ENCODE measurements at regions not wholly inside any gene's neighbourhood (a gene's known extent, or its start where the extent isn't known, plus 50 kb on each side); places are given as distances from the start of the nearest gene placed in this dataset.

DNA sequence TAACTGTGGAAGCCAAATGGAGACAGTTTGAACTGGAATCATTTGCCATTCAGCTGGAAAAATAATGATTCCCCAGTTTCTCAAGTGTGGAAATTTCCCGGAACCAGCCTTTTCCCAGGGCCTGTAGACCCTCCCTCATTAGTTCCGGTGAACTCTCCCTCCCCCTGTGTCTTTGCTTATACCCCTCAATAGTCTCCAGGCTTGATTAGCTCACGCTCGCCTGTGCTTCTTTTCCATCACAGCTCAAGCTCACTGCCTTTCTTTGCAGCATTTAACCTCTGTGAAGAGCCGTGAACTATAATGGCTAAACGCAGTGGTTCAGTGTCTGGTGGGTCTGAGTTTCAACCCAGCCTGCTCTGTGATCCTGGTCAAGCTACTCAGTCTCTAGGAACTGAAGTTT is 690.8 kb downstream of the INHBA start:
- Histone ChIP-seq H3K27ac (no peak overlapping the region), H3K4me3 (no peak overlapping the region), H3K9me3 (no peaks in the 10 kb centered on the region), H3K4me1 (ENCODE audit: control insufficient read depth in 1 of 2, low read depth in 2 of 2) (no peaks in the 10 kb centered on the region), H3K27me3 (replicated peaks; ENCODE audit: insufficient read depth) (no peaks in the 10 kb centered on the region), H3K36me3 (no peaks in the 10 kb centered on the region)
- DNase-seq (ENCODE audit: low spot score) (no peak), ATAC-seq (ENCODE audit: insufficient number of reproducible peaks, low FRiP score, low read depth) (no peak)
- TF ChIP-seq, protein P1, sequence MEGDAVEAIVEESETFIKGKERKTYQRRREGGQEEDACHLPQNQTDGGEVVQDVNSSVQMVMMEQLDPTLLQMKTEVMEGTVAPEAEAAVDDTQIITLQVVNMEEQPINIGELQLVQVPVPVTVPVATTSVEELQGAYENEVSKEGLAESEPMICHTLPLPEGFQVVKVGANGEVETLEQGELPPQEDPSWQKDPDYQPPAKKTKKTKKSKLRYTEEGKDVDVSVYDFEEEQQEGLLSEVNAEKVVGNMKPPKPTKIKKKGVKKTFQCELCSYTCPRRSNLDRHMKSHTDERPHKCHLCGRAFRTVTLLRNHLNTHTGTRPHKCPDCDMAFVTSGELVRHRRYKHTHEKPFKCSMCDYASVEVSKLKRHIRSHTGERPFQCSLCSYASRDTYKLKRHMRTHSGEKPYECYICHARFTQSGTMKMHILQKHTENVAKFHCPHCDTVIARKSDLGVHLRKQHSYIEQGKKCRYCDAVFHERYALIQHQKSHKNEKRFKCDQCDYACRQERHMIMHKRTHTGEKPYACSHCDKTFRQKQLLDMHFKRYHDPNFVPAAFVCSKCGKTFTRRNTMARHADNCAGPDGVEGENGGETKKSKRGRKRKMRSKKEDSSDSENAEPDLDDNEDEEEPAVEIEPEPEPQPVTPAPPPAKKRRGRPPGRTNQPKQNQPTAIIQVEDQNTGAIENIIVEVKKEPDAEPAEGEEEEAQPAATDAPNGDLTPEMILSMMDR (IDR thresholded peaks at IDR 0.05), result no peak

DNA sequence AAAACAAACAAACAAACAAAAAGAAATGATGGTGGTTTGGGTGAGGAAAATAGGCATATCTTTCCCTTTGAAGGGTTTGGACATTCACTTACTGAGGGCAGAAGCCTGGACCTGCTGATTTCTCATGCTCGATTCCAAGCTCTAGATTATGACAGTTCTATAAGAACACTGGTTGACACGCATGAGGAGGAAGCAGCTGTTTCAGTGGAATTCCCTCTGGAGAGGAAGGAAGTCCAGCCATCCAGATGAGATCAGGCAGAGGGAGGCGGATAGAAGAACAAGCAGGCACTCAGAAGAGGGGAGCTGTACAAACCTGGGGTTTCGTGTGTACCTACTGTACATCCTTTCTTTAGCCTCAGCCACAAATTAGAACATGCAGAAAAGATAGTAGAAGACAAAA is 691.9 kb downstream of the INHBA start:
- no peak for ATAC-seq (ENCODE audit: insufficient number of reproducible peaks, low FRiP score, low read depth)
- TF ChIP-seq, protein P1 (IDR thresholded peaks at IDR 0.05), result no peak
- H3K27ac ChIP-seq, result no peak overlapping the region

DNA sequence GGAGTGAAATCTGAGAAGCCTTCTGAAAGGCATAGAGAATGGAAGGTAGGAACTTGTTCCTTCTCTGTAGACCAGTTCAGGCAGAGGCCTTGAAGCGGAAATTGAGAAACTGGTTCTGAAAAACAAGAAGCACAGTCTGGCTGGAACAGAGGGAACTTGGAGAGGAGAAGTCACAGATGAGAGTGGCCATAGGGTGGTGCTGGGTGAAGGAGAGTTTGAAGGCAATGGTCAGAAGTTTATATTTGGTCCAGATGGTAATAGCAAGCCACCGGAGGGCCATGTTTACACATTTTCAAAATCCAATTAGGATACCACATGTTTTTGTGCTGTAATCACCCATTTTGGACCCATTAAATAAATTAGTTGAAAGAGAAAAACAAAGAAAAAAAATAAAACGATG is 692.5 kb downstream of the INHBA start:
- H3K4me3 ChIP-seq, result no peak overlapping the region
- no peak overlapping the region for H3K27ac ChIP-seq
- no peak for ATAC-seq (ENCODE audit: insufficient number of reproducible peaks, low FRiP score, low read depth)
- H3K4me1 ChIP-seq (ENCODE audit: control insufficient read depth in 1 of 2, low read depth in 2 of 2), result peaks cover 0 to 2% of the 10 kb centered on the region in 2 donors
- H3K36me3 ChIP-seq, result no peaks in the 10 kb centered on the region
- TF ChIP-seq, protein P1 (IDR thresholded peaks at IDR 0.05), result no peak
- no peaks in the 10 kb centered on the region for H3K27me3 ChIP-seq (replicated peaks; ENCODE audit: insufficient read depth)
- H3K9me3 ChIP-seq, result no peaks in the 10 kb centered on the region
- no peak for DNase-seq (ENCODE audit: low spot score)

More for the DNA sequence above, 691.9 kb downstream of the INHBA start:
- no peaks in the 10 kb centered on the region for H3K9me3 ChIP-seq
- no peaks in the 10 kb centered on the region for H3K4me1 ChIP-seq (ENCODE audit: control insufficient read depth in 1 of 2, low read depth in 2 of 2)
- H3K27me3 ChIP-seq (replicated peaks; ENCODE audit: insufficient read depth), result no peaks in the 10 kb centered on the region
- no peak overlapping the region for H3K4me3 ChIP-seq
- H3K36me3 ChIP-seq, result no peaks in the 10 kb centered on the region
- no peak for DNase-seq (ENCODE audit: low spot score)

DNA sequence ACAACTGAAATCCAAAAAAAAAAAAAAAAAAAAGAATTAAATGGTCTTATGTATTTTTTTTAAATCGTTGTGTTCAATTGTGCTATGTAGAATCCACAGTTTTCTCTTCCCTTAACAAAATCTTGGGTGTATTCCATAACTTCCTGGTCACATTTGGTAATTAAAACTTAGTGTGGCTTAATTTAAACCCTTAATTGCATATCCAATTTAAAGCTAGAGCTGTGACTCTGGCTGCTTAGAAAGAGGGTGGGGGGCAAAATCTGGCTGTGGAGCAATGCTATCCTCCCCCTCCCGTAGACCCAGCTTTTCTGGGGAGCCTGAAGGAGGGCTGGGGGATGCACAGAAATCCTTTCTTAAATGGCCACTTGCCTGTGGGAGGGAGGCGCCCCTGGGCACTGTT is 695.1 kb downstream of the INHBA start:
- H3K4me3 ChIP-seq, result no peak overlapping the region
- TF ChIP-seq, protein P1 (IDR thresholded peaks at IDR 0.05), result no peak
- DNase-seq (ENCODE audit: low spot score), result no peak
- peaks cover 0 to 2% of the 10 kb centered on the region in 2 donors for H3K4me1 ChIP-seq (ENCODE audit: control insufficient read depth in 1 of 2, low read depth in 2 of 2)
- no peaks in the 10 kb centered on the region for H3K9me3 ChIP-seq
- H3K27ac ChIP-seq, result no peak overlapping the region
- ATAC-seq (ENCODE audit: insufficient number of reproducible peaks, low FRiP score, low read depth), result no peak
- no peaks in the 10 kb centered on the region for H3K27me3 ChIP-seq (replicated peaks; ENCODE audit: insufficient read depth)
- H3K36me3 ChIP-seq, result no peaks in the 10 kb centered on the region

DNA sequence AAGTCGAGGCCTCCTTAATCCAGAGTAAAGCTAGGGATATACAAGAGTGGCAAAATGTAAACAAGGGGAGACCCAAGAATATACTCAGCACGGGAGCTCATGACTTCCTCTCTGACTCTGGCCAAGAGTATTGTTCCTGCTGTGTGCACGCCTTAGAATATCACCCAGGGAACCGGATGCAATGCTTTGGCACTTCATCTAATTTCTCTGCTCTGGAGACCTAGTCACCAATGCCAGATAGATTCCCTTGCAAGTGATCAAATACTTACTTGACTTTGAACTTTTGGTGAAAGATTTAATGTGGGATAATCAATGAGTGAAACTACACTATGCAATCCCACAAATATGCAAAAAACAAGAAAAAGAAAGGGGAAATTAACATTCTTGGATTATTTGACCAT is 695.5 kb downstream of the INHBA start:
- Histone ChIP-seq H3K27me3 (replicated peaks; ENCODE audit: insufficient read depth) (no peaks in the 10 kb centered on the region), H3K4me3 (no peak overlapping the region), H3K27ac (no peak overlapping the region), H3K9me3 (no peaks in the 10 kb centered on the region), H3K4me1 (ENCODE audit: control insufficient read depth in 1 of 2, low read depth in 2 of 2) (peaks cover 0 to 2% of the 10 kb centered on the region in 2 donors), H3K36me3 (no peaks in the 10 kb centered on the region)
- DNase-seq (ENCODE audit: low spot score) (no peak), ATAC-seq (ENCODE audit: insufficient number of reproducible peaks, low FRiP score, low read depth) (no peak)
- TF ChIP-seq, protein P1 (IDR thresholded peaks at IDR 0.05), result no peak
